ENCODE measurements at regions not wholly inside any gene's neighbourhood (a gene's known extent, or its start where the extent isn't known, plus 50 kb on each side); places are given as distances from the start of the nearest gene placed in this dataset.
"Not testable (repeated sequence)": the region's sequence is repeated elsewhere in the genome, so short reads cannot be mapped to it uniquely, and the experiment has no call there.

- DNase-seq = no peak
Measured at GRCh38 chr7:73918926-73919693, 58.2 kb downstream of the TMEM270 start.

GRCh38 chr7:73919694-73920375 is 58.9 kb downstream of the TMEM270 start:
- DNase-seq = no peak

- DNase-seq = no peak
Measured at GRCh38 chr7:73920406-73921134, 59.6 kb downstream of the TMEM270 start.

GRCh38 chr7:73921623-73922528 is 60.9 kb downstream of the TMEM270 start:
- no peak for DNase-seq

GRCh38 chr7:73928644-73929043 is 67.7 kb downstream of the TMEM270 start:
- not testable (repeated sequence) for DNase-seq

GRCh38 chr7:73931502-73931901 is 70.5 kb downstream of the TMEM270 start:
- DNase-seq = no peak

GRCh38 chr7:73932364-73932763 is 71.4 kb downstream of the TMEM270 start:
- DNase-seq = no peak

GRCh38 chr7:73933091-73933490 is 72.1 kb downstream of the TMEM270 start:
- DNase-seq = no peak

- DNase-seq = no peak
Measured at GRCh38 chr7:73936967-73937366, 76.0 kb downstream of the TMEM270 start.

GRCh38 chr7:73937650-73938049 is 76.7 kb downstream of the TMEM270 start:
- not testable (repeated sequence) for DNase-seq

- no peak for DNase-seq
Measured at GRCh38 chr7:73939528-73939927, 78.6 kb downstream of the TMEM270 start.

- no peak for DNase-seq
Measured at GRCh38 chr7:73940701-73941238, 79.8 kb downstream of the TMEM270 start.

- DNase-seq = no peak
Measured at GRCh38 chr7:73941836-73942551, 81.0 kb downstream of the TMEM270 start.

GRCh38 chr7:73945022-73945421 is 83.0 kb upstream of the ELN start:
- DNase-seq = no peak

- DNase-seq = no peak
Measured at GRCh38 chr7:73948287-73948686, 79.7 kb upstream of the ELN start.

- no peak for DNase-seq
Measured at GRCh38 chr7:73952266-73952665, 75.7 kb upstream of the ELN start.

GRCh38 chr7:73954181-73954580 is 73.8 kb upstream of the ELN start:
- no peak for DNase-seq

- no peak for DNase-seq
Measured at GRCh38 chr7:73954861-73955260, 73.1 kb upstream of the ELN start.

- DNase-seq = no peak
Measured at GRCh38 chr7:73960548-73960947, 67.4 kb upstream of the ELN start.

GRCh38 chr7:73961991-73962390 is 66.0 kb upstream of the ELN start:
- DNase-seq = not testable (repeated sequence)

- DNase-seq = no peak
Measured at GRCh38 chr7:73963252-73963822, 64.6 kb upstream of the ELN start.
